SK-N-SH (cell line): ENCODE measurements at regions not wholly inside any gene's neighbourhood (a gene's known extent, or its start where the extent isn't known, plus 50 kb on each side); places are given as distances from the start of the nearest gene placed in this dataset.

Experiments used
- CTCF ChIA-PET: fragments of 300-600, 350-600 bp; formaldehyde crosslinking; extraction: SDS; loops from one replicate; lab custom pipeline; 2021; lab: Yijun Ruan, JAX
- POLR2A ChIA-PET: fragments of 350-600 bp; sonication (Branson Sonifier 250); formaldehyde crosslinking; extraction: SDS; loops from one replicate; lab custom pipeline; 2020; ENCODE audit warnings: antibody characterized with exemption, inconsistent platforms; lab: Yijun Ruan, JAX
- DNase-seq: peaks from one replicate; pipeline ENCODE4 v3.0.0; 2012
- H2AFZ ChIP-seq: fragments of 200-600 bp; sonication (generic); 2 replicates; pipeline ENCODE4 v1.8.1; 2016; ENCODE audit warnings: antibody characterized with exemption, mild to moderate bottlenecking, low read depth
- H3F3A ChIP-seq: fragments of 200-600 bp; sonication (generic); replicated peaks from 2 replicates; pipeline ENCODE3; 2016; ENCODE audit warnings: antibody characterized with exemption, mild to moderate bottlenecking; ENCODE audit not compliant: insufficient read depth
- H3K27ac ChIP-seq, 2 experiments: fragments of 200-500 bp in 1 of 2; fragments of 200-600 bp in 1 of 2; sonication (Bioruptor generic) in 1 of 2; sonication (generic), shearing (Covaris generic) in 1 of 2; 2 replicates each; pipeline versions ENCODE4 v1.5.1 to v1.6.1; 2014 to 2016; ENCODE audit warnings: low read depth in 2 of 2, inconsistent platforms in 1 of 2, low read length in 1 of 2, mild to moderate bottlenecking in 1 of 2, mixed read lengths in 1 of 2
- H3K27me3 ChIP-seq: fragments of 200-600 bp; sonication (generic), shearing (Covaris generic); 2 replicates; pipeline ENCODE4 v1.6.1; 2016; ENCODE audit warnings: mixed run types; ENCODE audit not compliant: insufficient read depth
- H3K36me3 ChIP-seq, 2 experiments: fragments of 200-500 bp in 1 of 2; fragments of 200-600 bp in 1 of 2; sonication (Bioruptor generic) in 1 of 2; sonication (generic) in 1 of 2; replicated peaks in 1 of 2; 2 replicates each; pipeline versions ENCODE3 to v1.5.1; 2014 to 2016; ENCODE audit warnings: low read length in 1 of 2, mild to moderate bottlenecking in 1 of 2; ENCODE audit not compliant: insufficient read depth in 2 of 2, control insufficient read depth in 1 of 2
- H3K4me1 ChIP-seq, 2 experiments: fragments of 200-500 bp in 1 of 2; fragments of 200-600 bp in 1 of 2; sonication (Bioruptor generic) in 1 of 2; sonication (generic), shearing (Covaris generic) in 1 of 2; 2 replicates each; pipeline versions ENCODE4 v1.5.1 to v1.6.1; 2014 to 2016; ENCODE audit warnings: low read depth in 1 of 2, low read length in 1 of 2, mixed run types in 1 of 2; ENCODE audit not compliant: insufficient read depth in 2 of 2, control insufficient read depth in 1 of 2
- H3K4me2 ChIP-seq: fragments of 200-600 bp; sonication (generic), shearing (Covaris generic); 2 replicates; pipeline ENCODE4 v1.6.1; 2017; ENCODE audit warnings: mixed run types
- H3K4me3 ChIP-seq, 2 experiments: fragments of 200-500 bp in 1 of 2; fragments of 200-600 bp in 1 of 2; sonication (Bioruptor generic) in 1 of 2; sonication (generic), shearing (Covaris generic) in 1 of 2; 2 replicates each; pipeline versions ENCODE4 v1.5.1 to v1.8.1; 2014 to 2016; ENCODE audit warnings: low read depth in 2 of 2, inconsistent platforms in 1 of 2, low read length in 1 of 2, mild to moderate bottlenecking in 1 of 2, mixed read lengths in 1 of 2, moderate library complexity in 1 of 2
- H3K79me2 ChIP-seq: fragments of 200-600 bp; sonication (generic); 2 replicates; pipeline ENCODE4 v1.8.1; 2017; ENCODE audit warnings: mild to moderate bottlenecking; ENCODE audit not compliant: insufficient read depth
- H3K9ac ChIP-seq: fragments of 200-600 bp; sonication (generic); 2 replicates; pipeline ENCODE4 v1.6.1; 2017; ENCODE audit warnings: mixed run types
- H3K9me2 ChIP-seq: fragments of 200-600 bp; sonication (generic); 2 replicates; pipeline ENCODE4 v1.6.1; 2017; ENCODE audit warnings: mixed run types
- H3K9me3 ChIP-seq: fragments of 200-600 bp; sonication (generic); 2 replicates; pipeline ENCODE4 v1.6.1; 2017; ENCODE audit warnings: mixed run types, mild to moderate bottlenecking, moderate library complexity
- H4K20me1 ChIP-seq: fragments of 200-600 bp; sonication (generic); 2 replicates; pipeline ENCODE4 v1.6.1; 2017; ENCODE audit warnings: mild to moderate bottlenecking, mixed run types; ENCODE audit not compliant: insufficient read depth
- CHD2 ChIP-seq: fragments of 150-350 bp; IDR thresholded peaks from 2 replicates; pipeline ENCODE4 v1.6.1; 2018; ENCODE audit warnings: low read length; ENCODE audit not compliant: partially characterized antibody
- EP300 ChIP-seq, 2 experiments: IDR thresholded peaks; 2 replicates each; pipeline versions ENCODE4 v1.4.0 to v1.6.1; 2012; ENCODE audit warnings: borderline replicate concordance in 1 of 2, low read depth in 1 of 2, low read length in 1 of 2
- FOSL2 ChIP-seq: IDR thresholded peaks from 2 replicates; pipeline ENCODE4 v1.4.0; 2012; ENCODE audit warnings: low read depth, mild to moderate bottlenecking, moderate library complexity, borderline replicate concordance
- FOXM1 ChIP-seq: IDR thresholded peaks from 2 replicates; pipeline ENCODE4 v1.4.0; 2012; ENCODE audit warnings: low read depth, mild to moderate bottlenecking
- GATA2 ChIP-seq: sonication (generic); formaldehyde crosslinking; IDR thresholded peaks from 2 replicates; pipeline ENCODE4 v1.5.0; 2020; ENCODE audit warnings: mild to moderate bottlenecking, missing genetic modification reagents
- MEF2A ChIP-seq: IDR thresholded peaks from 2 replicates; pipeline ENCODE4 v1.4.0; 2012; ENCODE audit warnings: low read depth, borderline replicate concordance
- MXI1 ChIP-seq: IDR thresholded peaks from 2 replicates; pipeline ENCODE4 v1.6.1; 2012; ENCODE audit warnings: mild to moderate bottlenecking, low read depth, low read length, improper control_type of control experiment
- NRF1 ChIP-seq: IDR thresholded peaks from 2 replicates; pipeline ENCODE4 v1.6.1; 2012; ENCODE audit warnings: low read depth, mild to moderate bottlenecking, low read length
- POLR2AphosphoS5 ChIP-seq: IDR thresholded peaks from 2 replicates; pipeline ENCODE4 v1.6.1; 2012; ENCODE audit warnings: low read depth, low read length
- RAD21 ChIP-seq: IDR thresholded peaks from 2 replicates; pipeline ENCODE4 v1.6.1; 2012; ENCODE audit warnings: mild to moderate bottlenecking, low read length
- RXRA ChIP-seq: IDR thresholded peaks from 2 replicates; pipeline ENCODE4 v1.4.0; 2012; ENCODE audit warnings: low read depth, mild to moderate bottlenecking, borderline replicate concordance
- SIN3A ChIP-seq: IDR thresholded peaks from 2 replicates; pipeline ENCODE4 v1.6.1; 2012; ENCODE audit warnings: low read depth, mild to moderate bottlenecking, low read length, moderate library complexity, borderline replicate concordance
- TAF1 ChIP-seq: IDR thresholded peaks from 2 replicates; pipeline ENCODE4 v1.6.1; 2012; ENCODE audit warnings: low read depth, mild to moderate bottlenecking, low read length, moderate library complexity, borderline replicate concordance
- TCF12 ChIP-seq: IDR thresholded peaks from 2 replicates; pipeline ENCODE4 v1.4.0; 2012
- YY1 ChIP-seq: IDR thresholded peaks from 2 replicates; pipeline ENCODE4 v1.4.0; 2012; ENCODE audit warnings: low read depth, mild to moderate bottlenecking
- WGBS: methylation state at CpG from one replicate; pipeline ENCODE4 v1.1.6; 2017; ENCODE audit warnings: low lambda C conversion rate; 5-methylcytosine and 5-hydroxymethylcytosine counted together
- TF ChIP-seq, protein P1 (sequence below): fragments of 150-350 bp; IDR thresholded peaks from 2 replicates; pipeline ENCODE4 v1.6.1; 2016; ENCODE audit warnings: mild to moderate bottlenecking, low read depth, low read length
- TF ChIP-seq, protein P2 (sequence below): IDR thresholded peaks from 2 replicates; pipeline ENCODE4 v1.4.0; 2012; ENCODE audit warnings: low read depth, borderline replicate concordance
- TF ChIP-seq, protein P3 (sequence below): IDR thresholded peaks from 2 replicates; pipeline ENCODE4 v1.4.0; 2012; ENCODE audit warnings: low read depth
- TF ChIP-seq, protein P4 (sequence below): IDR thresholded peaks from 2 replicates; pipeline ENCODE4; 2012
- TF ChIP-seq, protein P5 (sequence below): fragments of 200-600 bp; sonication (generic); IDR thresholded peaks from 2 replicates; pipeline ENCODE4 v1.6.1; 2017; ENCODE audit warnings: antibody characterized with exemption, mild to moderate bottlenecking, moderate library complexity

DNA sequence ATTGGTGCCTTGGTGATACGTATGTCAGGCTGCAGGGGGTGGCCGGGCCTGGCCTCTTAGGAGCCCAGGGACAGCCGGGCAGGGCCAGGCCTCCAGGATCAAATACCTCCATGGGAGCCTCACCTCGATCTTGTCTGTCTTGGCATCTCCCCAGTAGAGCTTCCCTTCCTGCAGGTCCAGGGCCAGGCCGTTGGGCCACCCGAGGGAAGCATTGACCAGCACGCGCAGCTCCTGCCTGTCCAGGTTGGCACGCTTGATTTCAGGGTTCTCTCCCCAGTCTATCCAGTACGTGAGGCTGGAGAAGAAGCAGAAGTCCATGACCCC, 137.7 kb downstream of the CRYBB2 start:
- ChIA-PET CTCF (no interaction called here), POLR2A (no interaction called here)
- no peaks in the 10 kb centered on the region for H3K79me2 ChIP-seq
- no peak overlapping the region for H2AFZ ChIP-seq
- no peaks in the 10 kb centered on the region for H3K9me3 ChIP-seq
- no peaks in the 10 kb centered on the region for H3K4me1 ChIP-seq
- peaks cover 0 to 4% of the 10 kb centered on the region in 2 experiments for H3K36me3 ChIP-seq
- no peaks in the 10 kb centered on the region for H3K9me2 ChIP-seq
- no peak overlapping the region for H3K27ac ChIP-seq
- no peak overlapping the region for H3K4me2 ChIP-seq
- H3K4me3 ChIP-seq = no peak overlapping the region
- DNase-seq = no peak
- 100% methylated on average over 3 of the region's 10 CpGs for WGBS
- H3K27me3 ChIP-seq = no peaks in the 10 kb centered on the region
- no peak overlapping the region for H3K9ac ChIP-seq
- no peaks in the 10 kb centered on the region for H4K20me1 ChIP-seq
- TF ChIP-seq, protein P1, sequence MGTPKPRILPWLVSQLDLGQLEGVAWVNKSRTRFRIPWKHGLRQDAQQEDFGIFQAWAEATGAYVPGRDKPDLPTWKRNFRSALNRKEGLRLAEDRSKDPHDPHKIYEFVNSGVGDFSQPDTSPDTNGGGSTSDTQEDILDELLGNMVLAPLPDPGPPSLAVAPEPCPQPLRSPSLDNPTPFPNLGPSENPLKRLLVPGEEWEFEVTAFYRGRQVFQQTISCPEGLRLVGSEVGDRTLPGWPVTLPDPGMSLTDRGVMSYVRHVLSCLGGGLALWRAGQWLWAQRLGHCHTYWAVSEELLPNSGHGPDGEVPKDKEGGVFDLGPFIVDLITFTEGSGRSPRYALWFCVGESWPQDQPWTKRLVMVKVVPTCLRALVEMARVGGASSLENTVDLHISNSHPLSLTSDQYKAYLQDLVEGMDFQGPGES = no peak
- TF ChIP-seq, protein P2, sequence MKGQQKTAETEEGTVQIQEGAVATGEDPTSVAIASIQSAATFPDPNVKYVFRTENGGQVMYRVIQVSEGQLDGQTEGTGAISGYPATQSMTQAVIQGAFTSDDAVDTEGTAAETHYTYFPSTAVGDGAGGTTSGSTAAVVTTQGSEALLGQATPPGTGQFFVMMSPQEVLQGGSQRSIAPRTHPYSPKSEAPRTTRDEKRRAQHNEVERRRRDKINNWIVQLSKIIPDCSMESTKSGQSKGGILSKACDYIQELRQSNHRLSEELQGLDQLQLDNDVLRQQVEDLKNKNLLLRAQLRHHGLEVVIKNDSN = no peak
- TF ChIP-seq RXRA (no peak), RAD21 (no peak), NRF1 (no peak), EP300 (IDR thresholded peaks at IDR 0.05; ENCODE audit: borderline replicate concordance in 1 of 2, low read depth in 1 of 2, low read length in 1 of 2) (no peak), MEF2A (no peak), FOSL2 (no peak), GATA2 (CRISPR knock-in tag) (no peak), SIN3A (no peak), YY1 (no peak), TCF12 (no peak), MXI1 (no peak), FOXM1 (no peak), TAF1 (no peak), CHD2 (no peak), POLR2AphosphoS5 (no peak)
- TF ChIP-seq, protein P3, sequence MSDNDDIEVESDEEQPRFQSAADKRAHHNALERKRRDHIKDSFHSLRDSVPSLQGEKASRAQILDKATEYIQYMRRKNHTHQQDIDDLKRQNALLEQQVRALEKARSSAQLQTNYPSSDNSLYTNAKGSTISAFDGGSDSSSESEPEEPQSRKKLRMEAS = no peak
- TF ChIP-seq, protein P4, sequence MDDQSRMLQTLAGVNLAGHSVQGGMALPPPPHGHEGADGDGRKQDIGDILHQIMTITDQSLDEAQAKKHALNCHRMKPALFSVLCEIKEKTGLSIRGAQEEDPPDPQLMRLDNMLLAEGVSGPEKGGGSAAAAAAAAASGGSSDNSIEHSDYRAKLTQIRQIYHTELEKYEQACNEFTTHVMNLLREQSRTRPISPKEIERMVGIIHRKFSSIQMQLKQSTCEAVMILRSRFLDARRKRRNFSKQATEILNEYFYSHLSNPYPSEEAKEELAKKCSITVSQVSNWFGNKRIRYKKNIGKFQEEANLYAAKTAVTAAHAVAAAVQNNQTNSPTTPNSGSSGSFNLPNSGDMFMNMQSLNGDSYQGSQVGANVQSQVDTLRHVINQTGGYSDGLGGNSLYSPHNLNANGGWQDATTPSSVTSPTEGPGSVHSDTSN = no peak
- TF ChIP-seq, protein P5, sequence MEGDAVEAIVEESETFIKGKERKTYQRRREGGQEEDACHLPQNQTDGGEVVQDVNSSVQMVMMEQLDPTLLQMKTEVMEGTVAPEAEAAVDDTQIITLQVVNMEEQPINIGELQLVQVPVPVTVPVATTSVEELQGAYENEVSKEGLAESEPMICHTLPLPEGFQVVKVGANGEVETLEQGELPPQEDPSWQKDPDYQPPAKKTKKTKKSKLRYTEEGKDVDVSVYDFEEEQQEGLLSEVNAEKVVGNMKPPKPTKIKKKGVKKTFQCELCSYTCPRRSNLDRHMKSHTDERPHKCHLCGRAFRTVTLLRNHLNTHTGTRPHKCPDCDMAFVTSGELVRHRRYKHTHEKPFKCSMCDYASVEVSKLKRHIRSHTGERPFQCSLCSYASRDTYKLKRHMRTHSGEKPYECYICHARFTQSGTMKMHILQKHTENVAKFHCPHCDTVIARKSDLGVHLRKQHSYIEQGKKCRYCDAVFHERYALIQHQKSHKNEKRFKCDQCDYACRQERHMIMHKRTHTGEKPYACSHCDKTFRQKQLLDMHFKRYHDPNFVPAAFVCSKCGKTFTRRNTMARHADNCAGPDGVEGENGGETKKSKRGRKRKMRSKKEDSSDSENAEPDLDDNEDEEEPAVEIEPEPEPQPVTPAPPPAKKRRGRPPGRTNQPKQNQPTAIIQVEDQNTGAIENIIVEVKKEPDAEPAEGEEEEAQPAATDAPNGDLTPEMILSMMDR = no peak
- TF ChIP-seq, all 33 proteins: peak for 0
- no peaks in the 10 kb centered on the region for H3F3A ChIP-seq
